NCI-H2081 (cell line): ENCODE measurements at regions not wholly inside any gene's neighbourhood (a gene's known extent, or its start where the extent isn't known, plus 50 kb on each side); places are given as distances from the start of the nearest gene placed in this dataset.
"Not testable (repeated sequence)": the region's sequence is repeated elsewhere in the genome, so short reads cannot be mapped to it uniquely, and the experiment has no call there.

Experiments used
- DNase-seq, 2 experiments: peaks; one replicate each; lab custom pipeline; 2025; lab: John Stamatoyannopoulos, UW

GRCh38 chr21:35398346-35398982 is 349.4 kb upstream of the RUNX1 start:
- DNase-seq: no peak

GRCh38 chr21:35397781-35398180 is 348.7 kb upstream of the RUNX1 start:
- DNase-seq: no peak

GRCh38 chr21:35396655-35397054 is 347.6 kb upstream of the RUNX1 start:
- DNase-seq: no peak

GRCh38 chr21:35395728-35396127 is 346.6 kb upstream of the RUNX1 start:
- DNase-seq: no peak

GRCh38 chr21:35394634-35395369 is 345.7 kb upstream of the RUNX1 start:
- DNase-seq: no peak

- DNase-seq: no peak
Observed at GRCh38 chr21:35394049-35394448, 344.9 kb upstream of the RUNX1 start.

GRCh38 chr21:35390013-35390776 is 341.1 kb upstream of the RUNX1 start:
- DNase-seq: peak; percentile 43 to 80

- no peak for DNase-seq
Observed at GRCh38 chr21:35386491-35387079, 337.5 kb upstream of the RUNX1 start.

GRCh38 chr21:35384375-35384774 is 335.3 kb upstream of the RUNX1 start:
- DNase-seq: no peak

- no peak for DNase-seq
Observed at GRCh38 chr21:35382696-35383095, 333.6 kb upstream of the RUNX1 start.

- DNase-seq: no peak
Observed at GRCh38 chr21:35381743-35382310, 332.7 kb upstream of the RUNX1 start.

- DNase-seq: not testable (repeated sequence)
Observed at GRCh38 chr21:35380304-35380703, 331.2 kb upstream of the RUNX1 start.

- DNase-seq: no peak
Observed at GRCh38 chr21:35378881-35379280, 329.8 kb upstream of the RUNX1 start.

- no peak for DNase-seq
Observed at GRCh38 chr21:35377505-35378090, 328.5 kb upstream of the RUNX1 start.

GRCh38 chr21:35376406-35377135 is 327.5 kb upstream of the RUNX1 start:
- no peak for DNase-seq

- no peak for DNase-seq
Observed at GRCh38 chr21:35375115-35375514, 326.0 kb upstream of the RUNX1 start.

GRCh38 chr21:35373998-35374397 is 324.9 kb upstream of the RUNX1 start:
- no peak for DNase-seq

GRCh38 chr21:35372201-35372600 is 323.1 kb upstream of the RUNX1 start:
- DNase-seq: no peak

GRCh38 chr21:35370671-35371070 is 321.6 kb upstream of the RUNX1 start:
- no peak for DNase-seq

- no peak for DNase-seq
Observed at GRCh38 chr21:35370071-35370470, 321.0 kb upstream of the RUNX1 start.

- no peak for DNase-seq
Observed at GRCh38 chr21:35368326-35368725, 319.2 kb upstream of the RUNX1 start.
